Breast epithelium (tissue), 3 donors: ENCODE measurements at regions not wholly inside any gene's neighbourhood (a gene's known extent, or its start where the extent isn't known, plus 50 kb on each side); places are given as distances from the start of the nearest gene placed in this dataset.

Experiments used
- POLR2A ChIP-seq: fragments of 450-650 bp; IDR thresholded peaks from one replicate; pipeline ENCODE4 v1.6.1; 2016; ENCODE audit warnings: antibody characterized with exemption, mild to moderate bottlenecking, moderate library complexity
- TF ChIP-seq, protein P1 (sequence below), 3 donors: fragments of 450-650 bp; IDR thresholded peaks; one replicate each; pipeline ENCODE4 v1.5.1; 2016 to 2017; ENCODE audit warnings: antibody characterized with exemption in 3 of 3, mild to moderate bottlenecking in 3 of 3, moderate library complexity in 3 of 3

DNA sequence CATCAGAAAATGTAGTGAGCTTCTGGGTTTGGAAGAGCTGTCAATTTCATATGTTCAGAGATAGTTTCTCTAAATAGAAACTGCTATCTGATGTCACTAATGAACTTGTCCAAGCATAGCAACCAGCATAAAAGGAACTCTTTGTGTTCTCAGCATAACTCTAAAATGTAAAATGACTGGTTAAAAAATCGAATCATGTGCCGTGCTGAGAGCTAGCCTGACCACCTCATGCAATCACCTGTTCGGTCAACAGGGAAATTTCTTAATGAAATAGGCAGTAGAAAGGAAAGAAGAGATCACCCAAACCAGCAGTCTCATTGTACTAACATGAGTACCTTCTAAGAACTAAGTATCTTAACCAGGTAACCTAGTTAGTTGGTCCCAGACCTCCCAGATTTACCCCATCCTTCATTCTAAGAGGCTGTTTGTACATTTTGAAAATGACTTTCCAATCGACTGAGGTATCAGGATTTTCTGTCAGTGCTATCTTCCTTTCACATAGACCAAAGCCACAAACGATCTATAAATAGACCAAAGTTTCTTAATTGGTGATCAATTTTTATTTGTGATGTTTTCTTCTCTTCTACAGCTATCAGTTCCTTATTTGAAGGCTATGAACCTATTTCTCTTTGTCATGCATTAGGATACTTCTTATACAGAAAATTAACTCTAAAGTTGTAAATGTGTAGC is 147.3 kb downstream of the TLR5 start:
- TF ChIP-seq, protein P1, sequence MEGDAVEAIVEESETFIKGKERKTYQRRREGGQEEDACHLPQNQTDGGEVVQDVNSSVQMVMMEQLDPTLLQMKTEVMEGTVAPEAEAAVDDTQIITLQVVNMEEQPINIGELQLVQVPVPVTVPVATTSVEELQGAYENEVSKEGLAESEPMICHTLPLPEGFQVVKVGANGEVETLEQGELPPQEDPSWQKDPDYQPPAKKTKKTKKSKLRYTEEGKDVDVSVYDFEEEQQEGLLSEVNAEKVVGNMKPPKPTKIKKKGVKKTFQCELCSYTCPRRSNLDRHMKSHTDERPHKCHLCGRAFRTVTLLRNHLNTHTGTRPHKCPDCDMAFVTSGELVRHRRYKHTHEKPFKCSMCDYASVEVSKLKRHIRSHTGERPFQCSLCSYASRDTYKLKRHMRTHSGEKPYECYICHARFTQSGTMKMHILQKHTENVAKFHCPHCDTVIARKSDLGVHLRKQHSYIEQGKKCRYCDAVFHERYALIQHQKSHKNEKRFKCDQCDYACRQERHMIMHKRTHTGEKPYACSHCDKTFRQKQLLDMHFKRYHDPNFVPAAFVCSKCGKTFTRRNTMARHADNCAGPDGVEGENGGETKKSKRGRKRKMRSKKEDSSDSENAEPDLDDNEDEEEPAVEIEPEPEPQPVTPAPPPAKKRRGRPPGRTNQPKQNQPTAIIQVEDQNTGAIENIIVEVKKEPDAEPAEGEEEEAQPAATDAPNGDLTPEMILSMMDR (IDR thresholded peaks at IDR 0.05), result no peak
- no peak for TF ChIP-seq POLR2A
